H1 (cell line): ENCODE measurements at regions not wholly inside any gene's neighbourhood (a gene's known extent, or its start where the extent isn't known, plus 50 kb on each side); places are given as distances from the start of the nearest gene placed in this dataset.

Source experiments
- CTCF ChIA-PET: fragments of 300-600 bp; sonication (Branson Sonifier 250); formaldehyde crosslinking; loops from one replicate; lab custom pipeline; 2021; ENCODE audit not compliant: partially characterized antibody; lab: Charles Lee
- POLR2A ChIA-PET: fragments of 300-600 bp; sonication (Branson Sonifier 250); formaldehyde crosslinking; loops from one replicate; lab custom pipeline; 2021; ENCODE audit warnings: inconsistent platforms; ENCODE audit not compliant: partially characterized antibody; lab: Charles Lee
- DNase-seq, 2 experiments: peaks; one replicate each; pipeline versions ENCODE4 v3.0.0 to v3.0.0-alpha.2; 2010 to 2022; ENCODE audit warnings: low spot score in 2 of 2, low read depth in 1 of 2, mixed read lengths in 1 of 2
- FAIRE-seq: peaks from 2 replicates; lab custom pipeline; 2011; peaks lifted over from hg19 to GRCh38; lab: Jason Lieb, UNC
- H2AFZ ChIP-seq: 2 replicates; pipeline ENCODE4 v1.8.1; 2012; ENCODE audit warnings: low read length, inconsistent platforms
- H2AK5ac ChIP-seq: 2 replicates; pipeline ENCODE4 v1.6.1; 2013; ENCODE audit warnings: low read depth, low read length
- H2BK120ac ChIP-seq: replicated peaks from 2 replicates; pipeline ENCODE3; 2013; ENCODE audit warnings: low read depth, low read length, inconsistent platforms
- H2BK12ac ChIP-seq: 2 replicates; pipeline ENCODE4 v1.6.1; 2013; ENCODE audit warnings: low read depth, low read length
- H2BK15ac ChIP-seq: 2 replicates; pipeline ENCODE4 v1.6.1; 2013; ENCODE audit warnings: low read length
- H2BK20ac ChIP-seq: 2 replicates; pipeline ENCODE4 v1.6.1; 2013; ENCODE audit warnings: low read length
- H2BK5ac ChIP-seq: 2 replicates; pipeline ENCODE4 v1.6.1; 2013; ENCODE audit warnings: low read depth, low read length
- H3K14ac ChIP-seq: 2 replicates; pipeline ENCODE4 v1.6.1; 2013; ENCODE audit warnings: inconsistent platforms; ENCODE audit not compliant: insufficient read length
- H3K18ac ChIP-seq: 2 replicates; pipeline ENCODE4 v1.6.1; 2013; ENCODE audit warnings: low read length; ENCODE audit errors: extremely low read depth
- H3K23ac ChIP-seq: 2 replicates; pipeline ENCODE4 v1.6.1; 2013; ENCODE audit warnings: inconsistent platforms; ENCODE audit not compliant: insufficient read length
- H3K23me2 ChIP-seq: 2 replicates; pipeline ENCODE4 v1.6.1; 2013; ENCODE audit warnings: low read depth, low read length
- H3K27ac ChIP-seq: 2 replicates; pipeline ENCODE4 v1.6.1; 2011; ENCODE audit warnings: low read depth, low read length, inconsistent platforms
- H3K27me3 ChIP-seq, 4 experiments: replicated peaks in 1 of 4; 1 replicate in 1 of 4; 2 replicates in 3 of 4; pipeline versions ENCODE4 v1.6.1 to v1.8.1; 2011 to 2013; ENCODE audit warnings: low read length in 3 of 4, mild to moderate bottlenecking in 3 of 4, inconsistent platforms in 2 of 4, mixed read lengths in 2 of 4, moderate library complexity in 1 of 4; ENCODE audit not compliant: control insufficient read depth in 3 of 4, insufficient read depth in 3 of 4; ENCODE audit errors: extremely low read depth in 1 of 4
- H3K36me3 ChIP-seq, 4 experiments: 2 replicates each; pipeline versions ENCODE4 v1.6.1 to v1.8.1; 2011 to 2013; ENCODE audit warnings: mild to moderate bottlenecking in 4 of 4, low read length in 3 of 4, moderate library complexity in 2 of 4, control low read depth in 1 of 4, inconsistent platforms in 1 of 4; ENCODE audit not compliant: insufficient read depth in 4 of 4, control insufficient read depth in 2 of 4
- H3K4ac ChIP-seq: replicated peaks from 2 replicates; pipeline ENCODE3; 2013; ENCODE audit warnings: low read length, low read depth, mixed read lengths, inconsistent platforms; ENCODE audit not compliant: insufficient read length
- H3K4me1 ChIP-seq, 4 experiments: replicated peaks in 1 of 4; 1 replicate in 1 of 4; 2 replicates in 3 of 4; pipeline versions ENCODE4 v1.6.1 to v1.8.1; 2011 to 2013; ENCODE audit warnings: low read length in 3 of 4, inconsistent platforms in 2 of 4, mixed read lengths in 1 of 4; ENCODE audit not compliant: insufficient read depth in 4 of 4, control insufficient read depth in 3 of 4
- H3K4me2 ChIP-seq, 2 experiments: 2 replicates each; pipeline versions ENCODE4 v1.6.1 to v1.8.1; 2011 to 2013; ENCODE audit warnings: low read depth in 2 of 2, low read length in 2 of 2, control low read depth in 1 of 2, inconsistent platforms in 1 of 2, mild to moderate bottlenecking in 1 of 2; ENCODE audit not compliant: insufficient read depth in 1 of 2
- H3K4me3 ChIP-seq, 4 experiments: fragments of 200-600, 300-600 bp in 1 of 4; sonication (generic), shearing (Covaris generic), sonication (Bioruptor Twin) in 1 of 4; 2 replicates each; pipeline versions ENCODE4 v1.5.1 to v1.8.1; 2011 to 2016; ENCODE audit warnings: low read length in 4 of 4, low read depth in 3 of 4, control low read depth in 2 of 4, inconsistent platforms in 2 of 4, mild to moderate bottlenecking in 2 of 4, mixed read lengths in 1 of 4, moderate library complexity in 1 of 4; ENCODE audit not compliant: insufficient read depth in 2 of 4; ENCODE audit errors: extremely low read depth in 1 of 4
- H3K56ac ChIP-seq: replicated peaks from 2 replicates; pipeline ENCODE3; 2013; ENCODE audit warnings: low read depth, mild to moderate bottlenecking, mixed read lengths, low read length, inconsistent platforms; ENCODE audit not compliant: insufficient read length
- H3K79me1 ChIP-seq: 2 replicates; pipeline ENCODE4 v1.6.1; 2013; ENCODE audit warnings: low read depth, low read length, control low read depth
- H3K79me2 ChIP-seq, 2 experiments: 2 replicates each; pipeline versions ENCODE4 v1.6.1 to v1.8.1; 2012 to 2013; ENCODE audit warnings: low read length in 2 of 2, mild to moderate bottlenecking in 2 of 2, inconsistent platforms in 1 of 2; ENCODE audit not compliant: insufficient read depth in 2 of 2, control insufficient read depth in 1 of 2
- H3K9ac ChIP-seq, 4 experiments: replicated peaks in 1 of 4; 1 replicate in 1 of 4; 2 replicates in 3 of 4; pipeline versions ENCODE4 v1.6.1 to v1.8.1; 2011 to 2013; ENCODE audit warnings: low read depth in 3 of 4, low read length in 3 of 4, control low read depth in 2 of 4, mild to moderate bottlenecking in 2 of 4, moderate library complexity in 2 of 4, inconsistent platforms in 1 of 4; ENCODE audit errors: extremely low read depth in 1 of 4
- H3K9me3 ChIP-seq, 2 experiments: 2 replicates each; pipeline versions ENCODE4 v1.6.1 to v1.8.1; 2012 to 2013; ENCODE audit warnings: mild to moderate bottlenecking in 2 of 2, moderate library complexity in 2 of 2, control low read depth in 1 of 2, inconsistent platforms in 1 of 2, low read depth in 1 of 2, low read length in 1 of 2, mixed read lengths in 1 of 2; ENCODE audit not compliant: insufficient read depth in 2 of 2
- H4K20me1 ChIP-seq, 2 experiments: replicated peaks in 1 of 2; 2 replicates each; pipeline versions ENCODE3 to v1.8.1; 2011 to 2013; ENCODE audit warnings: inconsistent platforms in 2 of 2, low read length in 2 of 2, mild to moderate bottlenecking in 1 of 2; ENCODE audit not compliant: insufficient read depth in 2 of 2, control insufficient read depth in 1 of 2
- H4K5ac ChIP-seq: 2 replicates; pipeline ENCODE4 v1.6.1; 2013; ENCODE audit warnings: low read length, low read depth, mixed read lengths, inconsistent platforms; ENCODE audit not compliant: insufficient read length
- H4K8ac ChIP-seq: 2 replicates; pipeline ENCODE4 v1.8.0; 2013; ENCODE audit warnings: mild to moderate bottlenecking, moderate library complexity, low read length, inconsistent platforms; ENCODE audit not compliant: insufficient read depth; ENCODE audit errors: extremely low read depth
- H4K91ac ChIP-seq: replicated peaks from 2 replicates; pipeline ENCODE3; 2013; ENCODE audit warnings: low read length, mixed read lengths, inconsistent platforms; ENCODE audit not compliant: insufficient read length
- CBX8 ChIP-seq: fragments of 300-800, 300-1000 bp; sonication (generic); IDR thresholded peaks from 2 replicates; pipeline ENCODE4 v1.7.1; 2016; ENCODE audit warnings: low read depth, low read length, borderline replicate concordance
- EGR1 ChIP-seq: IDR thresholded peaks from 2 replicates; pipeline ENCODE4 v1.6.1; 2011; ENCODE audit warnings: low read depth, low read length, borderline replicate concordance
- EP300 ChIP-seq, 2 experiments: IDR thresholded peaks; 1 replicate in 1 of 2; 2 replicates in 1 of 2; pipeline ENCODE4 v1.6.1; 2011 to 2012; ENCODE audit warnings: low read depth in 2 of 2, low read length in 2 of 2, mild to moderate bottlenecking in 2 of 2, borderline replicate concordance in 1 of 2, inconsistent platforms in 1 of 2, moderate library complexity in 1 of 2
- GABPA ChIP-seq: IDR thresholded peaks from 2 replicates; pipeline ENCODE4 v1.6.1; 2011; ENCODE audit warnings: mild to moderate bottlenecking, low read length, moderate library complexity, borderline replicate concordance; ENCODE audit not compliant: insufficient read depth
- NANOG ChIP-seq: IDR thresholded peaks from 2 replicates; pipeline ENCODE4 v1.6.1; 2011; ENCODE audit warnings: low read length, low read depth, mild to moderate bottlenecking, inconsistent platforms; ENCODE audit not compliant: insufficient read depth, poor library complexity, severe bottlenecking
- SIRT6 ChIP-seq: IDR thresholded peaks from one replicate; pipeline ENCODE4 v1.7.1; 2012; ENCODE audit warnings: low read length, inconsistent platforms
- SRF ChIP-seq: IDR thresholded peaks from 2 replicates; pipeline ENCODE4 v1.6.1; 2011; ENCODE audit warnings: mild to moderate bottlenecking, low read depth, low read length, moderate library complexity
- TBP ChIP-seq: IDR thresholded peaks from 2 replicates; pipeline ENCODE4 v1.6.1; 2011; ENCODE audit warnings: low read depth, low read length, improper control_type of control experiment
- TCF12 ChIP-seq: IDR thresholded peaks from 2 replicates; pipeline ENCODE4 v1.6.1; 2011; ENCODE audit warnings: low read depth, mild to moderate bottlenecking, low read length

- Histone ChIP-seq H2BK5ac (no peak overlapping the region), H3K56ac (no peak overlapping the region), H3K27ac (no peak overlapping the region), H2BK20ac (no peak overlapping the region), H3K23me2 (no peaks in the 10 kb centered on the region), H4K91ac (no peak overlapping the region), H3K4me1 (no peaks in the 10 kb centered on the region), H3K4me2 (no peak overlapping the region), H2AK5ac (no peak overlapping the region), H3K27me3 (no peaks in the 10 kb centered on the region), H2BK15ac (no peak overlapping the region), H4K5ac (no peak overlapping the region), H2BK12ac (no peak overlapping the region), H3K79me2 (no peaks in the 10 kb centered on the region), H2BK120ac (no peak overlapping the region), H4K8ac (no peak overlapping the region), H3K4ac (no peak overlapping the region), H3K9ac (no peak overlapping the region), H3K4me3 (no peak overlapping the region), H3K9me3 (no peaks in the 10 kb centered on the region), H3K18ac (no peak overlapping the region), H3K79me1 (no peaks in the 10 kb centered on the region), H2AFZ (no peak overlapping the region), H3K14ac (no peak overlapping the region), H3K36me3 (no peaks in the 10 kb centered on the region), H3K23ac (no peak overlapping the region), H4K20me1 (no peaks in the 10 kb centered on the region)
- FAIRE-seq (no peak), DNase-seq (no peak)
- POLR2A ChIA-PET = no interaction called here
- CTCF ChIA-PET = interaction anchor here (0.8 to 3.0 kb wide), 8 partner anchors 8 to 394 kb away, joined by 3 to 11 read pairs (median 3); no protein-coding TSS in a partner anchor
- no peak for TF ChIP-seq TCF12
- no peak for TF ChIP-seq GABPA
- no peak for TF ChIP-seq SIRT6
- no peak for TF ChIP-seq TBP
- TF ChIP-seq NANOG = no peak
- no peak for TF ChIP-seq SRF
- no peak for TF ChIP-seq EP300 (IDR thresholded peaks at IDR 0.05; ENCODE audit: borderline replicate concordance in 1 of 2, low read depth in 2 of 2, low read length in 2 of 2)
- no peak for TF ChIP-seq EGR1
- TF ChIP-seq CBX8 = no peak
These were observed 402.5 kb upstream of the GOLIM4 start for GRCh38 chr3:168498194-168498593.
